ENCODE measurements at regions not wholly inside any gene's neighbourhood (a gene's known extent, or its start where the extent isn't known, plus 50 kb on each side); places are given as distances from the start of the nearest gene placed in this dataset.

DNA sequence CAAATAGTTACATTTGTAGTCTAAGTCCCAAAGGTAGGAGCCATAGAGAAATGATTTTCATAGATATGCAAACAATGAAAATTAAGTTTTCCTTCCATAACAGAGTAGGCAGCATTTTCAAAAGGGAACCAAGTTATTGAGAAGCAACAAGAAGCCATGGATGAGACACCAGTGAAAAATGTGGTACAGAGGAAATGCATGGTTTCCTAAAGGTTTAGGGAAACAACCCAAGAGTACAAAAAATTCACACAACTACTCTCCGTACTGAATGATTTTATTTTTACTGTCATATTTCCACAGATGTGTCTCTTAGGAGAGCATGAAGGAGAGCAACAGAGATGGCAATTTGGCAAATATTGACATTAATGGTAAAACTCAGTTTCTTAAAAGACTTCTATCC, 1408.9 kb upstream of the PCDH7 start:
- Histone ChIP-seq H3K27ac (no peak overlapping the region), H3K36me3 (no peaks in the 10 kb centered on the region), H3K27me3 (no peaks in the 10 kb centered on the region), H3K4me3 (no peak overlapping the region), H3K4me1 (no peaks in the 10 kb centered on the region), H3K9me3 (no peaks in the 10 kb centered on the region)
- WGBS, 2 donors: 46 to 52% methylated on average over 1 of the region's 1 CpG
- DNase-seq (ENCODE audit: low spot score in 2 of 2): no peak
- TF ChIP-seq, protein P1, sequence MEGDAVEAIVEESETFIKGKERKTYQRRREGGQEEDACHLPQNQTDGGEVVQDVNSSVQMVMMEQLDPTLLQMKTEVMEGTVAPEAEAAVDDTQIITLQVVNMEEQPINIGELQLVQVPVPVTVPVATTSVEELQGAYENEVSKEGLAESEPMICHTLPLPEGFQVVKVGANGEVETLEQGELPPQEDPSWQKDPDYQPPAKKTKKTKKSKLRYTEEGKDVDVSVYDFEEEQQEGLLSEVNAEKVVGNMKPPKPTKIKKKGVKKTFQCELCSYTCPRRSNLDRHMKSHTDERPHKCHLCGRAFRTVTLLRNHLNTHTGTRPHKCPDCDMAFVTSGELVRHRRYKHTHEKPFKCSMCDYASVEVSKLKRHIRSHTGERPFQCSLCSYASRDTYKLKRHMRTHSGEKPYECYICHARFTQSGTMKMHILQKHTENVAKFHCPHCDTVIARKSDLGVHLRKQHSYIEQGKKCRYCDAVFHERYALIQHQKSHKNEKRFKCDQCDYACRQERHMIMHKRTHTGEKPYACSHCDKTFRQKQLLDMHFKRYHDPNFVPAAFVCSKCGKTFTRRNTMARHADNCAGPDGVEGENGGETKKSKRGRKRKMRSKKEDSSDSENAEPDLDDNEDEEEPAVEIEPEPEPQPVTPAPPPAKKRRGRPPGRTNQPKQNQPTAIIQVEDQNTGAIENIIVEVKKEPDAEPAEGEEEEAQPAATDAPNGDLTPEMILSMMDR (IDR thresholded peaks at IDR 0.05): no peak
- TF ChIP-seq POLR2A (IDR thresholded peaks at IDR 0.05): no peak
- TF ChIP-seq EP300 (IDR thresholded peaks at IDR 0.05): no peak

DNA sequence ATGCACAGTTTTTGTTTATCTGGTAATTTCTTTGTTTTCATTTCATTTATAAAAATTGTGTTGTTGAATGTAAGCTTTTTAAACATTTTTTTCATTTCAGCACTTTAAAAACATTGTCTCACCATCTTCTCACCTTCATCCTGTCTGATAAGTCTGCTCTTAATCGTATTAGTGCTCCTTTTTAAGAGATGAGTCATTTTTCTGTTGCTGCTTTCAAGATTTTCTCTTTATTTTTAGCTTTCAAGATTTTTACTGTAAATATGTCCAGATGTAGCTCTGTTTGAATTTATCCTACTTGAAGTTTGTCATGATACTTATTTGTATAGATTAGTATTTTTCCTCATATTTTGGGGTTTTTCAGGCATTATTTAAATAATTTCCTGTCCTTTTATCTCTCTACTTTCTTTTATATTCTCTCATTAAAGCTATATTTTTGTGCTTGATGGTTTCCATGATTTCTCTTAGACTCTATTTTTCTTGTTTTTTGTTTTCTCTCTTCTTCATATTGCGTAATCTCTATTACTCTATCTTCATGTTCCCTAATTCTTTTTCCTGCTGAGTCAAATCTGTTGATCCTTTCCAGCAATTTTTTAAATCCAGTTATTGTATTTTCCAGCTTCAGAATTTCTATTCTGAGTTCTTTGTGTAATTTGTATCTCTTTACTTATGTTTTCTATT, 1400.4 kb upstream of the PCDH7 start:
- Histone ChIP-seq H3K4me1 (no peaks in the 10 kb centered on the region), H3K36me3 (no peaks in the 10 kb centered on the region), H3K27me3 (no peaks in the 10 kb centered on the region), H3K27ac (no peak overlapping the region), H3K9me3 (no peaks in the 10 kb centered on the region), H3K4me3 (no peak overlapping the region)
- 87 to 90% methylated on average over 2 of the region's 2 CpGs for WGBS, 2 donors
- no peak for DNase-seq (ENCODE audit: low spot score in 2 of 2)
- no peak for TF ChIP-seq POLR2A (IDR thresholded peaks at IDR 0.05)
- no peak for TF ChIP-seq EP300 (IDR thresholded peaks at IDR 0.05)
- TF ChIP-seq, protein P1 (IDR thresholded peaks at IDR 0.05): no peak

DNA sequence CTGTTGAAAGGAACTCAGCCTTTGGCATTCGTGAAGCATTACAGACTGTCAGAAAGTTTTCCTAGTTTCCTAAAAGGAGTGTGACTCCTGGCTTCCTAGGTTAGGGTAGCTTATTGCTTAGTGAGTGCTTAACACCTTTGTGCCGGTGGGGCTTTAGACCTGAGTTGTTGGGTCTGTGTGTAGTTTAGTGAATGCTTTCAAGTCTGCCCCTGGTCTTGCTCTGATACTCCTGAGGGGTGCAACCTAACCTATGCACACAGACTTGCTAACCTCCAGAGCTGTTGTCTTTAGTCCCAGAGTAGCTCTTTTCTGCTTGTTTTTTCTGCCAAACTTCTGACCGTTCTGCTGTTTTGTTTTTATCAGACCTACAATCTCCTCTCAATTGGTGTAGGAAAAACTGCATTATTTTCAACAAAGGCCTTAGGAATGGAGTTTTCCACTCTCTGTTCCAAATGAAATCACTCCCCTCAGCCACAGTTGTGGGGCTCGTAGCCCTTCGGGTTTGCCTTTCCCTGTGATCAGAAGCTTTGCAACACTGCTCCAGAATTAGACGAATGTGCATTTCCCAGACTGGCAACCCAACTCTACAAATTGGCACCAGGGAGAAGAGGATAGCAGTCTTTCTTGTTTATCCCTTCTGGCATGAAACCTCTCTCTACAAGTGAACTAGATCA, 1399.1 kb upstream of the PCDH7 start:
- no peak for DNase-seq (ENCODE audit: low spot score in 2 of 2)
- TF ChIP-seq, protein P1 (IDR thresholded peaks at IDR 0.05): no peak
- TF ChIP-seq POLR2A (IDR thresholded peaks at IDR 0.05) (no peak), EP300 (IDR thresholded peaks at IDR 0.05) (no peak)
- Histone ChIP-seq H3K27me3 (no peaks in the 10 kb centered on the region), H3K9me3 (no peaks in the 10 kb centered on the region), H3K4me1 (no peaks in the 10 kb centered on the region), H3K36me3 (no peaks in the 10 kb centered on the region), H3K27ac (no peak overlapping the region), H3K4me3 (no peak overlapping the region)
- 49 to 64% methylated on average over 6 of the region's 6 CpGs for WGBS, 2 donors

DNA sequence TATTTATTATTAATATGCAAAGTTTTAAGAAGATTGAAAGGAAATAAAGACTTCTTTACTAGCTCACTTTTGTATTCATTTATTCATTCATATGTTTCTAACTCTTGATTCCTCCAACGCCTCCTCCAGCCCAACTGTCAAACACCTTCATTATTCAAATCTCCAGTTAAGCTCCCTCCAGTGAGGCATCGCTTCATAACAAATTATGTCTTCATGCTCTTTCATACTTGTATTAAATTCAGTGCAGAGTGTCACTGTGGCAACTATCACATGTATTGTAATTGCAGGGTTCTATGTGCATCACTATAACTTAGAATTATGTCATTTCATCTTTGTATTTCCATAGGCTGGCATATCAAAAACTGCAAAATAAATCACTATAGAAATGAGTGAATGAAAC, 1394.2 kb upstream of the PCDH7 start:
- Histone ChIP-seq H3K9me3 (no peaks in the 10 kb centered on the region), H3K27ac (no peak overlapping the region), H3K4me3 (no peak overlapping the region), H3K4me1 (no peaks in the 10 kb centered on the region), H3K36me3 (no peaks in the 10 kb centered on the region), H3K27me3 (no peaks in the 10 kb centered on the region)
- TF ChIP-seq, protein P1 (IDR thresholded peaks at IDR 0.05): no peak
- TF ChIP-seq EP300 (IDR thresholded peaks at IDR 0.05) (no peak), POLR2A (IDR thresholded peaks at IDR 0.05) (no peak)
- DNase-seq (ENCODE audit: low spot score in 2 of 2): no peak
- WGBS, 2 donors: 59 to 80% methylated on average over 2 of the region's 2 CpGs

DNA sequence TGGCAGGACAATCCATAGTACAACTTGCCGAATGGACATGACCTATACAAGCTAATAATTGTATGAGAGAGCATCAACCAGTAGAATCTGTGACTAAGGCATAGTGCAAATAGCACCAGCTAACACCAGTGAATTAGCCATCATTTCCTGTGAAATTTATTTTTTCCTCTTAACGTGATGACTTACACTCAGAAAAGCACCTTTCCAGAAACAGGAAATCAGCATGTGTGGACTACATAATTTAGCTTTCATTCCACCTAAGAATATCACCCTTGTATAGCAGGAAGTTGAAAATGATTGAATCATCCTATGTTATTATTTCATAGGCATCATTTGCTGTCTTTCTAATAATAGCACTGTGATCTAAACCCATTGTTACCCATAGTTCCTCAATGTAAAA, 1393.4 kb upstream of the PCDH7 start:
- DNase-seq (ENCODE audit: low spot score in 2 of 2): no peak
- no peaks in the 10 kb centered on the region for H3K4me1 ChIP-seq
- no peak overlapping the region for H3K27ac ChIP-seq
- 54% methylated on average over 2 of the region's 2 CpGs for WGBS, 2 donors
- no peaks in the 10 kb centered on the region for H3K9me3 ChIP-seq
- H3K36me3 ChIP-seq: no peaks in the 10 kb centered on the region
- H3K27me3 ChIP-seq: no peaks in the 10 kb centered on the region
- no peak for TF ChIP-seq EP300 (IDR thresholded peaks at IDR 0.05)
- TF ChIP-seq, protein P1 (IDR thresholded peaks at IDR 0.05): no peak
- no peak for TF ChIP-seq POLR2A (IDR thresholded peaks at IDR 0.05)
- no peak overlapping the region for H3K4me3 ChIP-seq

All from tibial nerve (tissue), 4 donors.